ENCODE measurements at regions not wholly inside any gene's neighbourhood (a gene's known extent, or its start where the extent isn't known, plus 50 kb on each side); places are given as distances from the start of the nearest gene placed in this dataset.
A peak's percentile ranks its signal among the peaks of the same experiment; 100 is the strongest.

DNA sequence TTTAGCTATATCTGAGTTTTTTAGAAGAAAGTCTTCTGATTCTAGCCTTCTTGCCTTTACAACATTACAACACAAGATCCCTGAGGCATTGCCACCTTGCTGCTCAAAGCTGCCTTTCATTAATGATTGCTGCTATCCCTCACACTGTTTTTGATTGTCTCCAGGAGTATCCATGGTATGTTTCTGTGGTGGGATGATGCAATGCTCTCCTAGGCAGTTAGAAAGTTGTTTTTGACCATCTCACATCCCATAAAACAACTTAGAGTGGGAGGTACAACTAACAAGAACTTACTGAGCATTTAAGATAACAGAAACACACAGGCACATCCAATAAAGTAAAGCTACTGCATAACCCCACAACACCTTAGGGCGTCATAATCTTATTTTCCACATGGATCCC is 1156.0 kb upstream of the LRRTM3 start:
- DNase-seq = no peak

DNA sequence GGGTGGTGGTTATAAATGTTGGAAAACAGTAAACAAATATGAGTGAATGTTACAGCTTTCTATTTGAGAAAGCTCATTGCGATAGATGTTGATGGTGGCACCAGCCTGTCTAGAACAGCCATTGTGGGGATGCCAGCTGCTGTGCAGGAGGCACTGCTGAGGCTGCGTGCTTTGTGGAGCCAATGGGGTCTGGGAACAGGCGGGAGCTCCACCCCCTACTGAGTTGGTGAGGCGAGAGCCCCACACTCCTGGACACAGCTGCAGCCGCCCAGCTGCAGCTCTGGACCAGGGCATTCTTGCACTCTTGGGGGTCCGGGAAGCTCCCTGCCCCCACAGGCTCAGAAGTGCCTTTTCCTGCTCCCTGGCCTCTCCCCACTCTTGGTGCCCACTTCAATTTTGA is 1147.1 kb upstream of the LRRTM3 start:
- DNase-seq = no peak

DNA sequence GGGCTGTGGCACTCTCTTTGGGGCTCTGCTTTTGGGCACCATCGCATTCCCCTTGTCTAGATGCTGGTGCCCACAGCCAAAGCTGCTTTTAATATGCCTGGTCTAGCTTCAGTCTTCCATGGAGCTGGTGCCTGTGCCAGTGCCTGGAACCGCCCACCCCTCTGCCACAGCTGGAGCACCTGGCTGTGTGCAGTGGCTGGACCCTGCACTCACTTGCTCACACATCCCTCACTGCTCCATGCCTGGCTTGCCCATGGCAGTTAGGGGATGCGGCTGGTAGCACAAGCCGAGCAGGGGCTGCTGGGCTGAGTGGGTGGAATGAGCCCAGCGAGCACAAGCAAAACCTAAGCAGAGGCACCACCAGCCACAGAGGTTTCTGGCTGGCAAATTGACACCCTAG is 1145.9 kb upstream of the LRRTM3 start:
- DNase-seq = no peak

DNA sequence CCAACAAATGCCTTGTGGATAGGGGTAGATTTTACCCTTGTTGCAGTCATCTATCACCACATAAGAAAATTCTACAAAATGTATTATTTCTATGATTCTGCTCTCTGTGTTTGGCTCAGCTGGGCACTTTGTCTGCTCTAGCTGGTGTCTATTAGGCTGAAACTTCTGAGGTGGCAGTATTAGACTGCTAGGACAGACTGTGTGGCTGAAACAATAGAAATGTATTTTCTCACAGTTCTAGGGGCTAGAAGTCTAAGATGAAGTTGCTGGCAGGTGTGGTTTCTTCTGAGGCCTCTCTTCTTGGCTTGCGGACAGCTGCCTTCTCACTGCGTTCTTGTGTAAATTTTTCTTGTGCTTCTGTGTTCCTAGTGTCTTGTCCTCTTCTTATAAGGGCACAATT is 1139.6 kb upstream of the LRRTM3 start:
- DNase-seq = no peak

DNA sequence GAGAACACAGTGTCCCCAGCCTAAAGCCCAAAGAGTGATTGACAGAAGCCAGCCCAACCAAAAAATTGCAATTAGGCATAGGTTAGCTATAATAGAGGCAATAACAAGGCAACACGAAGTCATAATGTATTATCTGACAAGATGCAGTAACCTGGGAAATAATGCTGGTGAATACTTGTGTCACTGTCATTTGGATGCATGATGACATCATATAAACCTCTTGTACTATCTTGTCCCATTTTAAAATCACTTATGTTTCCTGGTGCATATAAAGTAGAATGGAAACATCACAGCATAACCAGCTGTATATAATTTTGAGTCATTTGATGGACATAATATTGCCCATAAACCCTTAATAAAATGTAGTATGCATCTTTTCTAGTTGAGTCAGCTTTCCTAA is 1138.3 kb upstream of the LRRTM3 start:
- DNase-seq = no peak

DNA sequence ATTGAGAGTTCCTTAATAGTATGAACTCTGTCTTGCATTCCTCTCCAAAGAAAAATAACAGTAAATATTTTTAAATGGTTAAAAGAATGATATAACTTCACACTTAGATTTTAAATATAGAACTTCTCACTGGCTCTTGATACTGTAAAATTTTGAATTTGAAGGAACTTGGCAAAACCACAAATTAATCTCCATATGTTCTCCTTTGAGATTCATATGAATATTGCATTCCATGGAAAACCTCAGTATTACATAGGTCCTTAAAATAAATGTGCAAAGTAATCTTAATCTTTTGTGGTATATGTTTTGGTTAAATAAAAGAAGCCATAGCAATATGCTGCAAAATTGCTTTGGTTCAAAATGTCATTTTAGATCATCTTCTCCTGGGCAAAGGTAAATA is 1137.6 kb upstream of the LRRTM3 start:
- DNase-seq = no peak

DNA sequence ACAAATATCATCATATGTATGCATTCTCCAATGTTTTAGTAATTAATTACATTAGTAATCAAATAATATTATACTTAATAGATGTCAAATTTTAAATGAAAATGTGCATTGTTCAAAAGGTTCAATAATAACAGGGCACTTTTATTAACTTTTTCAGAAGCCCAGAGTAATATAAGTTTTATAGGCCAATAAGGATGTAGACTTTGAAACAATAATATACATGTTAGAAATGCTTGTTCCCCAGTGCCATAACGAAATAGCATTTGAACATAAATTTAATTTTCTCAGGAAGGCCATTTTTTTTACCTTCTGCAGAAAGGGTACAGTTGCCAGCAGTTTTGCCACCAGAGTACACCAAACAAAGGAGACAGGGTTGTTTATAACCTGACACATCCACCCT is 1133.9 kb upstream of the LRRTM3 start:
- no peak for DNase-seq

DNA sequence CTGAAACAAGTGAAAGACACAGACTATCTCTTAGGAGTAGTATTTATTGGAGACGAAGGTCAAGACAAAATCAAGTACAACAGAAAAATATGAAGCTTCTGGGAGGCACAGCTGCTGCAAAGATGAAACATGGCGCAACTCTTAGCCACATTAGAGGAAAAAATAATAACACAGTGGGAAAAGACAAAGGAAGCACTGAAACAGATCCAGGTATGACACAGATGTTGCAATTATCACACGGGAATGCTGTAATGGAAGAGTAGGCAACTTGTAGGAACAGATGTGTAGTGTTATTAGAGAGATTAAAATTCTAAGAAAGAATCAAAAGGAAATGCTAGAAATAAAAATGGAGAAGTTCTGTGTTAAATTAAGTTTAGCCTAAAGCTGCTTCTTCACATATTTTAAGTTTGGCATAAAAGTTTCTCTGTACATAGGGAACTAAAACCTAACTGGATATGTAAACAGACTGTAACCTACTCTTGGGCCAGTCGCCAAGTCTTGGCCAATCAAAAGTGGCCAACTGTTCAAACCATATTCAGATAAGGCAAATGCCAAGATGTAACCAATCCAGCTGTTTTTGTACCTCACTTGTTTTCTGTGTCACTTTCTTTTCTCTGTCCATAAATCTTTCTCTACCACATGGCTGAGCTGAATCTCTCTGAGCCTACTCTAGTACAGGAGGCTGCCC is 1132.0 kb upstream of the LRRTM3 start:
- DNase-seq = no peak

DNA sequence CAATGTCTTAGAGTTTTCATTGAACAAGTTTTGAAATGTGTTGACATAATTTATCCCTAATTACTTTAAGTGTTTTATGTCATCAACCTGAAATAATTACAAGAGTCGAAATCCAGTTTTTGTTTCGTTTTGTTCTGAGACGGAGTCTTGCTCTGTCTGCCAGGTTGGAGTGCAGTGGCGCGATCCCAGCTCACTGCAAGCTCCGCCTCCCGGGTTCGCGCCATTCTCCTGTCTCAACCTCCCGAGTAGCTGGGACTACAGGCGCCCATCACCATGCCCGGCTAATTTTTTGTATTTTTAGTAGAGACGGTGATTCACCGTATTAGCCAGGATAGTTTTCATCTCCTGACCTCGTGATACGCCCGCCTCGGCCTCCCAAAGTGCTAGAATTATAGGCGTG is 1131.0 kb upstream of the LRRTM3 start:
- peak; percentile 4 for DNase-seq

DNA sequence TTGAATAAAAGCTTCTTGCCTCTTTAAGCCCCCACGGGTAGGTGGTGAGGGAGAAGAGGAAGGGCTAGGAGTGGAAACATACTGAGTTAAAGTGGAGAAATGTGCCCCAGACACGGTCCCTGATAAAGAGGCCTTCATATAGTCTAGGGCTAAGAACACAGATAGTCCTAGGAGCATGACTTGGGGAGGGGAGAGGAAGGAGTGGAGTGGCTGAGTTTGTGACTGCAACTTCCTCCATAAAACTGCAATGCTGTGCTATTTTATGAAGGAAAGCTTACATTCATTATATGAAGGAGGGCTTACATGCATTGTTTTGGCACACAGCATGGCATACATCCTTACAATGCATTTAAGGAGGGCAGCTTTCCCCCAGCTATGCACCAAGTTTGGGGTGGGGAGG is 1129.4 kb upstream of the LRRTM3 start:
- DNase-seq = no peak

DNA sequence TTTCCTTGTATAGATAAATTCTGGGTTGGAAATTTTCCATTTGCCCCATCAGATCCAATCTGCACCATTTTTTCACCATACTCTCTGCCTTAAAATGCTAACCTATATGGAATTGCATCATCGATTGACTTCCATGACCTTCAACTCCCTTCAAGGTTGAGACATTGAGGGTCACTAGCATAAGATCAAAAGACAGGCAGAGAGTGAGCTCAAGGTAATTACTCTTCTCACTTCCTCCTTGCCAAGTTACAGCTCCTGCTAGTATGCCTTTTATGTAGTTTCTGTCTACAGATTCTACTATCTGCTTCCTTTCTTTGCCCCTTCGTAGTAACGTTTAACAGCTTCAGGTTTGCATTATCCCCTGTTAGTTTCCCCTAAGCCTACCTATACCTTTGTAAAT is 1127.7 kb upstream of the LRRTM3 start:
- no peak for DNase-seq

DNA sequence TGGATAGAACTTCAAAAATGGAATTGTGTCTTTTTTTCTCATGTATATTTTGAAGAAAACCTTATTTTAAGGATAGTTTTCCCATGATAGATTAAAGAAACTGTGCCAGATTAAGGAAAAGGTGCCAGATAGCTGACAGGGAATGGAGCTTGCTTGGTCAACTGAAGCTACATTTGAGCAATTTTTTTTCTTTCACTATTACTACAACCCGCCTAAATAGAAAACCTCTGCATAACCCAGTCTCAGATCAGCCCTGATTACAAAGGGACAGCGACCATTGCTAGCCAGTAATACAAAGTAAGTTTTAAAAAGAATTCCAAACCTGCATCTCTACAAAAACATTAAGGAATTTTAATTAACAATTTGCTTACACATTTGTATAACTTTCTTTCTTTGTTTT is 1123.4 kb upstream of the LRRTM3 start:
- DNase-seq = no peak

DNA sequence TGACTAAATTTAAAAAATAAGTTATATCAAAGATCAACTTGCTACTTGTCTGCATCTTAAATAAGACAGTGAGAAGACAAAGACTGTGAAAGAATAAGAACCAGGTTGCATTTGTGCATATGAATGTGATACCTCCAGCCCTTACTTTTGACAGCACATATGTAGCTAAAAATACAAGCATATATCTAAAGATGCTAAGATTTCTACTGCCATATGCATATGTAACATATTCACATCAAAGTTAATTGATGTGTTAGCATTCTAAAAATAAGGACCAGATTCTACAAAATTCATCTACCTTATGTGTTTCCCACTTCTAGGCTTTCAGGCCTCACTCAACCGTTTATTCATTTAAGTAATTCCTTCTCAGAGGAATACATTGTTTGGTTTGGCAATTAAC is 1120.3 kb upstream of the LRRTM3 start:
- no peak for DNase-seq

DNA sequence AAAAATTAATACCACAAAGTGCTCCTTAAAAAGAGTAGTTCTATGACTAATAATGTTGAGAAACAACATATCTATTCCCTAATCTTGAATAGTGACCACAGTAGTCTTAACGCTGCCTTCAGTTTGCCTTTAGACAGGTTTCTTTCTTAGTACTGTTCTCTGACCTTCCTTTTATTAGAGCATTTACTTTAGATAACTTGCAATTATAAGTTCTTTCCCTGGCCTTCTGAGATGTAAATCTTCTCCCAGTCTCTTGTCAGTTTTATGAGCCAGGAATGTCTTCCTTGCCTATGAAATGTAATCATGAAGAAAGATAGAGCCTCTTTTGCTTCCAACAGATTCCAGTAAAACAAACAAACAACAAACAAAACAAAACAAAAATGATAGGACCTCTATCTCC is 1119.8 kb upstream of the LRRTM3 start:
- DNase-seq = no peak

DNA sequence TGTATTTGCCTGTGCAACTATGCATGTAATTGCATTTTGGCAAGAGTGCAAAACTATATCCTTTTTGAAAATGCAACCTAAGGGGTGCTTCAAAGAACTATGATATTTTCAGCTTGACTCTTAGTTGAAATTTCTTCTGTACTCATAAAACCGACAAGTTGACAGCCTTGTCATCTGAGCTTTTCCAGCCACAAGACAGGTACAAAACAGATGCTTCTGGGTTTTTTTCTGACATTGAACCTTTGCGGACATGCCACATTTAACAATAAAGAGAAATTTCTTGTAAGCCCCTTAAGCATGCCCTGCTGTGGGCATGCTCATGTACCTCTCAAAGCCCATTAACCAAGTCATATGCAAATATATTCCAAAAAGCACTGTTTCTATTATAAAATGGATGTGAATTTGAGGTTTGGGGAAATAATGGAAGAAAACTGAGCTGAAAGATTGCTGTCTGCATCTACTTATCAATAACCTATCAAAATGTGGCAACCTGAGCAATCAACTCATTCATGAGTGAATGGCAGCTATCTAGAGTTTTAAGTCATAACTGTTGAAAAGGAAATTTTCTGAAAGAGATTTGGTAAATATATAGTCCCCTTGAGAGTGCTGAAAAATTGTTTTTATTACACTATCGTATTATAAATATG is 1117.0 kb upstream of the LRRTM3 start:
- DNase-seq = no peak

DNA sequence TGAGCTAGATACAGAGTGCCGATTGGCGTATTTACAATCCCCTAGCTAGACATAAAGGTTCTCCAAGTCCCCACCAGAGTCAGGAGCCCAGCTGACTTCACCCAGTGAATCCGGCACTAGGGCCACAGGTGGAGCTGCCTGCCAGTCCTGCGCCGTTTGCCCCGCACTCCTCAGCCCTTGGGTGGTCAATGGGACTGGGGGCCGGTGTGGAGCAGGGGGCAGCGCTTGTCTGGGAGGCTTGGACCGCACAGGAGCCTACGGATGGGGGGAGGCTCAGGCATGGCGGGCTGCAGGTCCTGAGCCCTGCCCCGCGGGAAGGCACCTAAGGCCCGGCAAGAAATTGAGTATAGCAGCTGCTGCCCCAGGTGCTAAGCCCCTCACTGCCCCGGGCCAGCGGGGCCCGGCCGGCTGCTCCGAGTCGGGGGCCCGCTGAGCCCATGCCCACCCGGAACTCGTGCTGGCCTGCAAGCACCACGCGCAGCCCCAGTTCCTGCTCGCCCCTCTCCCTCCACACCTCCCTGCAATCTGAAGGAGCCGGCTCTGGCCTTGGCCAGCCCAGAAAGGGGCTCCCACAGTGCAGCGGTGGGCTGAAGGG is 1113.8 kb upstream of the LRRTM3 start:
- no peak for DNase-seq

DNA sequence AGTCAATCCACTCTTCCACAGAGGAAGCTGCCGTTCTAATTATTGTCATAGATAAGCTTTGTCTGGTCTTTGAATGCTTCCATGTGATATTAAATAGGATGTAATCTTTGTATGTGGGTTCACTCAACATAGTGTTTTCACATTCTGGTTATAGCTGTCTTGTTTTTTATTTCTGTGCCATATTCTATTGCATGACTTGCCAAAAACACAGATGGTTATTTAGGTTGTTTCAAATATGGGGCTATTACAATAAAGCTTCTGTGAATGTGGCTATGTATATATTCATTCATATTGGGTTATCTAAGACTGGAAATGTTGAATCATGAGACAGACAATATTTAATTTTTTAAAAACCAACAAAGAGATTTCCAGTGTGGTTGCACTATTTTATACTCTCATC is 1109.3 kb upstream of the LRRTM3 start:
- no peak for DNase-seq

DNA sequence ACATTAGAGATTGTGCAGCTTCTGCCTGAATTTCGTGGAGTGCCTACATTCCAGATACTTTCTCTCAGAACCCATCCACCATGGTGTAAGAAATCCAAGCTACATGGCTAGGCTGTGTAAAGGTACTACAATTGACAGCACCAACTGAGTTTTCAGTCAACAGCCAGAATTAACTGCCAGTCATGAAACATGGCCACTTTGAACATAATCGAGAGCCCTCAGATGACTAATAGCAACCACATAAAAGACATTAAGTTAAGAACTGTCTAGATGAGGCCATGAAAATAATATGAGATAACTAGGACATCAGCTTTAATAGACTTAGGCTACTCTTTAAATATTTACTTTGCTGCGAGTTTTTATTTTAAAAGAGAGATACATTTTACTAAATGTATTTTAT is 1106.8 kb upstream of the LRRTM3 start:
- no peak for DNase-seq

DNA sequence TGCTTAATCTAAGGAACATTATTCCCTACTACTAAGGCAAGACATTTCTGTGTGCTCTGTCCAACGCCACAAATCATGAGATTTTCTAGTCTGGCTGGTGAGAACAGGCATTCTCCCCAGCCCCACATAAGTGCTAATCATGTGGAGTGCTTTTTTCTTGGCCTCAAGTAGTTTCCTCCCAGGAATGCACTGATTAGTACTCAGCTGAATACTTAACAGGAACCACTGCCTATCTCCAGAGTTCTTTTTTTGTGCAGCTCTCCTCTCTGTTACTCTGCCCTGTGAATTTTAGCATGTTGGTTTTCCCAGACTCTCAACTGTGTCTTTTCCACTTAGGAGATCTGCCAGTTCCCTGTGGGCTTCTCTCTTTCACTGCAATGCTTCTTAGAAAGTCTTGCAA is 1098.5 kb upstream of the LRRTM3 start:
- DNase-seq = no peak

DNA sequence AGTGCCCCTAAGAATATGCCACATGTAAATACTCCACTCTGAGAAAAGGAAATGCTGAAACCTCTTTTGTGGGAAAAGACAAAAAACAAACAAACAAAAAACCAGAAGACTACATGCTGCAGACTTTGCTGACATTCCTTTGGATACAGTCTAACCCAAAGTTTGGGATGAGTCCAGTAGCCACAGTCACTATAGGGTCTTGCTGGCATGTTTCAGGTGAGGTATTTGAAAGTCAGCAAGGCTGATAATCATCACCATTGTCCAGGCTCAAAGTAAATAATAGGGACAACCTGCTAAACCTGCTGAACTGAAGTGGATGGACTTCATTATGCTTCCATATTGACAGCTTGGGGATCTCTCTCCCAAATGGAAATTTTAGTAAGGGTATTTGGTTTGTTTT is 1087.0 kb upstream of the LRRTM3 start:
- DNase-seq = no peak

DNA sequence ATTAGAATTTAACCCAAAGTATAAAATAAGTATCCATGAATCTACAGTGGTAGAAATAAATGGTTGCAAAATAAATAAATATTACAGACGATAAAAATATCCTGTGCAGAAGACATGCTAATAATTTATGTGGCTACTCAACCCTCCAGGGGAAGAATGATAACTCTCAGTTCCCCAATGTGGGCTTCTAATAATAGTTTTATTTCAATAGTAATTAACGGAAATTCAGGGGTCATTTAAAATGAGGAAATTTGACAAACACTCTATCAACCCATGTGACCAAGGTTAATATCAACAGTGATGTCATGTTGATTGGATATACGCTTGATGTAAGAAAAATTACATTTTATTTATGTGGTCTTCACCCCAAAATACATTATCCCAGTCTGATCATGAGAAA is 1082.6 kb upstream of the LRRTM3 start:
- DNase-seq = no peak

DNA sequence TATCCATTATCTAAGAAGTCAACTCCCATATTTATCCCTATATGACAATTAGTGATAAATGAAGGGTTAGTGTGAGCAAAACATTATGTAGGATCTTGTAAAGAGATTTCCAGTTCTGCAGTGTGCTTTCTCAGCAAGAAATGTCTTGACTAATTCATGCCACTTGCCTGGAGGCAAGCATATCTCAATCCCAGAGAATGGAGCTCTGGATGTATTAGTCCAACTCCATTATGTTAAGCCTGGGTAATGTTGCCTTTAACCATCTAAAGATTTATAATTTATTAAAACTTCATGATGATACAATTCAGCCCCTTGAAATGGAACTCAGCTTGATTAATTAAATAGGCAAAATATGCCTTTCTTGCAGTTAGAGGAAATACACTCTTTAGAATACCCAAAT is 1079.9 kb upstream of the LRRTM3 start:
- no peak for DNase-seq

DNA sequence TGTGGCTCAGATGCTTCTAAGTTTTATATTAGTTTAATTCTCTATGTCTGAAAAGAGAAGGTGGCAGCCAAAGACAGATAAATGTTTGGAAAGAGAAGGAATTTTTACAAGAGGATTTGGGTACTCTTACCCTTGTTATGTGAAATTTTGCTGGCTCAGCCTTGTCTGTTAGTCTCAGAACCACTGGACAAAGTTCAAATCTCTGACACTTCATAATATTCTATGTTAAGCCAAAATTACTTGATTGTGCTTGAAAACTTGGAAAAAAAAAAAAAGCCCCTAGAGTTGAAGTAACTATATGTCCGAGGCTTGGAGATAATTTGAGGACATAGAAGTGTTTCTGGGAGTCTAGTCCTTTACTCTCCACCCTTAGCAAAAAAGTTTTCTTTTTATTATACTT is 1079.3 kb upstream of the LRRTM3 start:
- DNase-seq = no peak

DNA sequence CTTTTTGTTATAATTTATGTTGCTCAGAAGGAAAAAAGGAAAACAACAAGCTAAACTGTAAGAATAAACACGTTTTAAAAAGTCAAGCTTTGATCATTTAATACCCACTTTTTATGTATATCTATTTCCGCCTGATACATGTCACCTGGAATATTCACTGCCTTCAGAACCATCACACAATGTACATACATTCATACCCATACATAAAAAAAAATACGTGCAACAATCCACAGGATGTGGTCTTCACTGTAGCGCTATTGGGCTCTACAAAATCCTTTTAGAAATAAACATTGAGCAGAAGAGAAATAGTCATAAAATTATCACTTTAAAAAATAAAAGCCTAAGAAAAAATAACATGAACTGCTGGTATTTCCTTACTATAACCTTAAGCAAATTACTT is 1078.9 kb upstream of the LRRTM3 start:
- no peak for DNase-seq
